ENCODE measurements at regions not wholly inside any gene's neighbourhood (a gene's known extent, or its start where the extent isn't known, plus 50 kb on each side); places are given as distances from the start of the nearest gene placed in this dataset.
"Not testable (repeated sequence)": the region's sequence is repeated elsewhere in the genome, so short reads cannot be mapped to it uniquely, and the experiment has no call there.

GRCh38 chr12:19772776-19773175, 333.5 kb downstream of the AEBP2 start:
- Histone ChIP-seq H3K9me3 (replicated peaks in 1 of 2; ENCODE audit: control insufficient read depth in 1 of 2, insufficient read depth in 1 of 2, low read length in 2 of 2) (peaks cover 0 to 6% of the 10 kb centered on the region in 2 donors), H3K4me1 (ENCODE audit: control insufficient read depth in 1 of 2, insufficient read depth in 2 of 2, low read length in 2 of 2) (no peaks in the 10 kb centered on the region), H2AFZ (ENCODE audit: insufficient read depth, low read depth, low read length, poor library complexity, severe bottlenecking) (no peak overlapping the region), H3K4me2 (replicated peaks; ENCODE audit: extremely low read depth, low read length, poor library complexity, severe bottlenecking) (no peak overlapping the region), H3K4me3 (replicated peaks in 1 of 3; ENCODE audit: low read depth in 2 of 3, low read length in 3 of 3) (no peak overlapping the region), H3K9ac (ENCODE audit: insufficient read depth, low read length, poor library complexity, severe bottlenecking) (no peak overlapping the region), H3K27ac (ENCODE audit: low read depth in 1 of 2, low read length in 2 of 2) (no peak overlapping the region), H3K36me3 (replicated peaks in 1 of 2; ENCODE audit: control insufficient read depth in 1 of 2, insufficient read depth in 2 of 2, low read length in 2 of 2) (no peaks in the 10 kb centered on the region), H4K20me1 (ENCODE audit: insufficient read depth, low read length) (no peaks in the 10 kb centered on the region), H3K79me2 (ENCODE audit: insufficient read depth, low read length) (no peaks in the 10 kb centered on the region), H3K27me3 (ENCODE audit: control insufficient read depth in 2 of 2, insufficient read depth in 2 of 2, low read length in 2 of 2) (no peaks in the 10 kb centered on the region)
- Mint-ChIP-seq H3K4me1 (peaks cover 2% of the 10 kb centered on the region), H3K27ac (no peak overlapping the region), H3K4me3 (no peak overlapping the region), H3K9me3 (peaks cover 0 to 13% (median 11%) of the 10 kb centered on the region in 7 donors), H3K27me3 (ENCODE audit: low read depth in 3 of 3) (peaks cover 0 to 3% (median 2%) of the 10 kb centered on the region in 3 donors), H3K36me3 (no peaks in the 10 kb centered on the region)
- intact Hi-C loops (cut with micrococcal nuclease), result no loop called here
- TF ChIP-seq CTCF (IDR thresholded peaks at IDR 0.05), result no peak
- DNase-seq, result no peak
- WGBS (ENCODE audit: insufficient coverage), result 100% methylated on average over 3 of the region's 3 CpGs

DNA sequence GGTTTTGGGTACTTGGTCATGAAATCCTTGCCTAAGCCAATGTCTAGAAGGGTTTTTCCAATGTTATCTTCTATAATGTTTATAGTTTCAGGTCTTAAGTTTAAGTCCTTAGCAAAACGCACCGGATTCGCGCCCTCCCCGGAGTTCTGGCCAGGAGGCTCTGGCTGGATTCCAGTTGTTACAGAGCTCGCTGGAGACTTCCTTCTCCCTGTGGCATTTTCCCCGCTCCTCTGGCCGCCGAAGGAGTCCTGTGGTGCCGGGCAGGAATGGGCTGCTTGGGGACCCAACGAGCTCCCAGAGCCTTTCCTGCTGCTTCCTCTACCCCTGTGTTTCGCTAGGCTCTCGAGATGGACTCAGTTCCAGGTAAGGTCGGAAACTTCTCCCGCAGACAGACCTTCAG, 335.9 kb downstream of the AEBP2 start:
- intact Hi-C loops (cut with micrococcal nuclease), result no loop called here
- no peak overlapping the region for H3K4me2 ChIP-seq (replicated peaks; ENCODE audit: extremely low read depth, low read length, poor library complexity, severe bottlenecking)
- H3K4me3 Mint-ChIP-seq, result no peak overlapping the region
- no peaks in the 10 kb centered on the region for H3K79me2 ChIP-seq (ENCODE audit: insufficient read depth, low read length)
- H3K27ac ChIP-seq (ENCODE audit: low read depth in 1 of 2, low read length in 2 of 2), result no peak overlapping the region
- H3K4me1 Mint-ChIP-seq, result peaks cover 13% of the 10 kb centered on the region
- no peaks in the 10 kb centered on the region for H3K27me3 ChIP-seq (ENCODE audit: control insufficient read depth in 2 of 2, insufficient read depth in 2 of 2, low read length in 2 of 2)
- H2AFZ ChIP-seq (ENCODE audit: insufficient read depth, low read depth, low read length, poor library complexity, severe bottlenecking), result no peak overlapping the region
- WGBS (ENCODE audit: insufficient coverage), result 100% methylated on average over 13 of the region's 15 CpGs
- H3K36me3 ChIP-seq (replicated peaks in 1 of 2; ENCODE audit: control insufficient read depth in 1 of 2, insufficient read depth in 2 of 2, low read length in 2 of 2), result no peaks in the 10 kb centered on the region
- H3K27ac Mint-ChIP-seq, result no peak overlapping the region
- peaks cover 0 to 9% of the 10 kb centered on the region in 2 donors for H3K4me1 ChIP-seq (ENCODE audit: control insufficient read depth in 1 of 2, insufficient read depth in 2 of 2, low read length in 2 of 2)
- no peak for TF ChIP-seq CTCF (IDR thresholded peaks at IDR 0.05)
- DNase-seq, result no peak
- H3K36me3 Mint-ChIP-seq, result no peaks in the 10 kb centered on the region
- peaks cover 0 to 13% (median 11%) of the 10 kb centered on the region in 7 donors for H3K9me3 Mint-ChIP-seq
- no peak overlapping the region for H3K4me3 ChIP-seq (replicated peaks in 1 of 3; ENCODE audit: low read depth in 2 of 3, low read length in 3 of 3)
- H3K27me3 Mint-ChIP-seq (ENCODE audit: low read depth in 3 of 3), result peaks cover 0 to 3% (median 1%) of the 10 kb centered on the region in 3 donors
- H3K9me3 ChIP-seq (replicated peaks in 1 of 2; ENCODE audit: control insufficient read depth in 1 of 2, insufficient read depth in 1 of 2, low read length in 2 of 2), result peaks cover 0 to 6% of the 10 kb centered on the region in 2 donors
- no peaks in the 10 kb centered on the region for H4K20me1 ChIP-seq (ENCODE audit: insufficient read depth, low read length)
- H3K9ac ChIP-seq (ENCODE audit: insufficient read depth, low read length, poor library complexity, severe bottlenecking), result no peak overlapping the region

DNA sequence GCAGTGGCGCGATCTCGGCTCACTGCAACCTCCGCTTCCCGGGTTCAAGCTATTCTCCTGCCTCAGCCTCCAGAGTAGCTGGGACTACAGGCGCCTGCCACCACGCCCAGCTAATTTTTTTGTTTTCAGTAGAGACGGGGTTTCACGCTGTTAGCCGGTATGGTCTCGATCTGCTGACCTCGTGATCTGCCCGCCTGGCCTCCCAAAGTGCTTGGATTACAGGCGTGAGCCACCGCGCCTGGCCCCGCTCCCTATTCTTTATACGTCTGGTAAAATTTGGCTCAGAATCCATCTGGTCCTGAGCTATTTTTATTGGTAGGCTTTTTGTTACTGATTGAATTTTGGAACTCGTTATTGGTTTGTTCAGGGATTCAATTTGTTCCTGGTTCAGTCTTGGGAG, 336.7 kb downstream of the AEBP2 start:
- H3K4me3 Mint-ChIP-seq; DNase-seq; H3K9me3 ChIP-seq (replicated peaks in 1 of 2; ENCODE audit: control insufficient read depth in 1 of 2, insufficient read depth in 1 of 2, low read length in 2 of 2); H3K27ac ChIP-seq (ENCODE audit: low read depth in 1 of 2, low read length in 2 of 2); H3K4me2 ChIP-seq (replicated peaks; ENCODE audit: extremely low read depth, low read length, poor library complexity, severe bottlenecking); H3K9ac ChIP-seq (ENCODE audit: insufficient read depth, low read length, poor library complexity, severe bottlenecking); H3K27me3 Mint-ChIP-seq (ENCODE audit: low read depth in 3 of 3); H3K4me1 ChIP-seq (ENCODE audit: control insufficient read depth in 1 of 2, insufficient read depth in 2 of 2, low read length in 2 of 2); intact Hi-C loops (cut with micrococcal nuclease); H3K4me3 ChIP-seq (replicated peaks in 1 of 3; ENCODE audit: low read depth in 2 of 3, low read length in 3 of 3); H4K20me1 ChIP-seq (ENCODE audit: insufficient read depth, low read length); H3K79me2 ChIP-seq (ENCODE audit: insufficient read depth, low read length); H3K27me3 ChIP-seq (ENCODE audit: control insufficient read depth in 2 of 2, insufficient read depth in 2 of 2, low read length in 2 of 2); H3K36me3 Mint-ChIP-seq; H3K36me3 ChIP-seq (replicated peaks in 1 of 2; ENCODE audit: control insufficient read depth in 1 of 2, insufficient read depth in 2 of 2, low read length in 2 of 2); H2AFZ ChIP-seq (ENCODE audit: insufficient read depth, low read depth, low read length, poor library complexity, severe bottlenecking): not testable (repeated sequence)
- Mint-ChIP-seq H3K27ac (peak overlapping the region in 1 of 7 donors; percentile 60), H3K9me3 (peaks cover 0 to 13% (median 11%) of the 10 kb centered on the region in 7 donors), H3K4me1 (peaks cover 13% of the 10 kb centered on the region)
- 97% methylated on average over 18 of the region's 19 CpGs for WGBS (ENCODE audit: insufficient coverage)
